ENCODE measurements at regions not wholly inside any gene's neighbourhood (a gene's known extent, or its start where the extent isn't known, plus 50 kb on each side); places are given as distances from the start of the nearest gene placed in this dataset.

DNA sequence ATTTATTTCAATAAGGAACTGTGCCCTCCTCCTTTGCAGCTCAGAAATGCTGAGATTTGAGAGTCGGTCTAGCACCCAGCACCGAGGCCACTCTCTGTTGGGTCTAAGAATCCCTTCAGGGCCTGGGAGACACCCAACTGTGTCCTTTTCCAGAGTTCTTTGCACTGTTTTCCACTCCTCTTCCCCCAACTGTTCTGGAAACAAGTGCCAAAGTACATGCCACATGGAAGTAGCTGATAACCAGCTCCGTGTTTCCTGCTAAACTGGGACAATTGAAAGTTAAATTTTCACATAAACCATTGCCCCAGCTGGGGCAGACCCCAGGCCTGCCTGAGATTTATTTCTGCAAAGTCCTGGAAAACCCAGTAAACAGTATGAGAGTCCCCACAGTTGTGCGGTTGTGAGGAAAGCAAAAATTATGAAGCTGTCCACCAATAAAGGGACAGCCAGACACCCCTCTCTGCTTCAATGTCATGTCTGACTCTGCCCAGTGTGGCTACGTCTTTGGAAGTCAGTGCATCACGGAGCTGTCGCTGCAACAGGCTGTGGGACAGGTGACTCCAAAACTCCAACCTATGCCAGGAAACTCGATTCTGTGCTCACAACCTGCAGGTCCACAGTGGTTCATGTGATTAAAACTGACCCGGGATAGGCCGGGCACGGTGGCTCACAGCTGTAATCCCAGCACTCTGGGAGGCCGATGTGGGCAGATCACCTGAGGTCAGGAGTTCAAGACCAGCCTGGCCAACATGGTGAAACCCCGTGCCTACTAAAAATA is 178.0 kb upstream of the AFDN start:
- no peak for DNase-seq
- Histone ChIP-seq H3K36me3 (ENCODE audit: control insufficient read depth in 4 of 4, insufficient read depth in 4 of 4, low read length in 3 of 4) (no peaks in the 10 kb centered on the region), H3K4me1 (ENCODE audit: control extremely low read depth in 1 of 4, control insufficient read depth in 4 of 4, insufficient read depth in 4 of 4, low read length in 3 of 4) (peaks cover 0 to 39% (median 23%) of the 10 kb centered on the region in 4 experiments), H3K9me3 (ENCODE audit: control extremely low read depth in 1 of 5, control insufficient read depth in 4 of 5, insufficient read depth in 2 of 5, low read depth in 1 of 5, low read length in 4 of 5) (peaks cover 0 to 9% (median 4%) of the 10 kb centered on the region in 5 experiments), H3K27me3 (replicated peaks in 2 of 5; ENCODE audit: control insufficient read depth in 4 of 5, insufficient read depth in 5 of 5, low read length in 4 of 5) (peaks cover 0 to 4% (median 0%) of the 10 kb centered on the region in 5 experiments), H3K4me3 (ENCODE audit: control insufficient read depth in 1 of 7, extremely low read depth in 1 of 7, insufficient read depth in 4 of 7, low read depth in 2 of 7, low read length in 6 of 7) (no peak overlapping the region), H3K27ac (ENCODE audit: insufficient read depth in 1 of 2, low read depth in 1 of 2, low read length in 2 of 2, poor library complexity in 1 of 2, severe bottlenecking in 2 of 2) (no peak overlapping the region)
- POLR2A ChIA-PET, result no interaction called here
- WGBS (ENCODE audit: insufficient coverage), result 95% methylated on average over 13 of the region's 13 CpGs
- CTCF ChIA-PET, result interaction anchor here (1.3 kb wide), 2 partner anchors 69 to 80 kb away, joined by 3 read pairs; no protein-coding TSS in a partner anchor

DNA sequence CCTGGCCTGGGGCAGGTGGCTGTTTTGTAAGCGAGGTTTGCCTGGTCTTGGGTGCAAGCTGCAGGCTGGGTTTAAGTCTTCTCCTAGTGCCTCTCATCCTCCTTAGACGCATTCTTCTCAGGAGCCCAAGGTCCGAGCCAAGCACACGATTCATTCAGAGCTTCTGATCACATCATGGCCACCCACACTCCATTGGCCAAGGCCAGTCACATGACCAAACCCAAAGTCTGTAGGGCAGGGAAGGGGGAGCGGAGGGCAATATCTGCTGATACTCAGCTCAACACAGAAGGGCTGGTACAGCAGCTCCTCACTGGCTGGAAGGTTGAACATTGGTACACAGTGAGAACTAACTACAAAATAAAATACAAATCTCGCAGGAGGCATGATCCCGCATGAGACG is 177.2 kb upstream of the AFDN start:
- peaks cover 0 to 9% (median 5%) of the 10 kb centered on the region in 5 experiments for H3K9me3 ChIP-seq (ENCODE audit: control extremely low read depth in 1 of 5, control insufficient read depth in 4 of 5, insufficient read depth in 2 of 5, low read depth in 1 of 5, low read length in 4 of 5)
- peaks cover 0 to 37% (median 22%) of the 10 kb centered on the region in 4 experiments for H3K4me1 ChIP-seq (ENCODE audit: control extremely low read depth in 1 of 4, control insufficient read depth in 4 of 4, insufficient read depth in 4 of 4, low read length in 3 of 4)
- H3K27me3 ChIP-seq (replicated peaks in 2 of 5; ENCODE audit: control insufficient read depth in 4 of 5, insufficient read depth in 5 of 5, low read length in 4 of 5), result peaks cover 0 to 4% (median 0%) of the 10 kb centered on the region in 5 experiments
- DNase-seq, result no peak
- H3K27ac ChIP-seq (ENCODE audit: insufficient read depth in 1 of 2, low read depth in 1 of 2, low read length in 2 of 2, poor library complexity in 1 of 2, severe bottlenecking in 2 of 2), result no peak overlapping the region
- ChIA-PET POLR2A (no interaction called here), CTCF (no interaction called here)
- no peaks in the 10 kb centered on the region for H3K36me3 ChIP-seq (ENCODE audit: control insufficient read depth in 4 of 4, insufficient read depth in 4 of 4, low read length in 3 of 4)
- H3K4me3 ChIP-seq (ENCODE audit: control insufficient read depth in 1 of 7, extremely low read depth in 1 of 7, insufficient read depth in 4 of 7, low read depth in 2 of 7, low read length in 6 of 7), result no peak overlapping the region
- 100% methylated on average over 1 of the region's 8 CpGs for WGBS (ENCODE audit: insufficient coverage)

DNA sequence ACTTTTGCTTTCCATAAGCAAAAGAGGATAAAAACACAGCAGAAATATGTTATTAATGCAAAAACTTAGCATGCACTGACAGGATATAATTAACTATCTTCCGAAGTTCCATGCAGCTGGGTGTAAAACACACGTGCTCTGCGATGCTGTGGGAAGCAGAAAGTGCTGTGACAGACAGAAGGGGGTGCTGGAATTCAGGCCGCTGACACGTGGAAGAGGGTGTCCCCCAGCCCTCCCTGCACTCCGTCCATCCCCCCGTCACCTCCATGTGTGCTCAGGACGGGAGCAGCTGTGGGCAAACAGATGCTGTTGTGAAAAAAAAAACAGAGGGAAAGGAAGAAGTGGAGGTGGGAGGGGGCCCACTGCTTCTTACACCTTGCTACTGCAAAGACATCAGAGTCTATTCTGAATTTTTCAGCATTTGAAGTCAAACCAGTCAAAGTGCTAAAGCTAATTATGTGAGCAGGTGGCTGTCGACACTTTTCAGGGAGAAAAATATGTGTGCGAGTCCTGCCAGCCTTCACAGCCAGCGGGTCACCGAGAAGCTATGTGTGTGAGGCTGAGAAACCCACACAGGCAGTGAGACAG is 175.9 kb upstream of the AFDN start:
- WGBS (ENCODE audit: insufficient coverage), result 73% methylated on average over 7 of the region's 12 CpGs
- H3K27me3 ChIP-seq (replicated peaks in 2 of 5; ENCODE audit: control insufficient read depth in 4 of 5, insufficient read depth in 5 of 5, low read length in 4 of 5), result peaks cover 0 to 4% (median 0%) of the 10 kb centered on the region in 5 experiments
- H3K4me3 ChIP-seq (ENCODE audit: control insufficient read depth in 1 of 7, extremely low read depth in 1 of 7, insufficient read depth in 4 of 7, low read depth in 2 of 7, low read length in 6 of 7), result no peak overlapping the region
- CTCF ChIA-PET, result no interaction called here
- DNase-seq, result no peak
- H3K9me3 ChIP-seq (ENCODE audit: control extremely low read depth in 1 of 5, control insufficient read depth in 4 of 5, insufficient read depth in 2 of 5, low read depth in 1 of 5, low read length in 4 of 5), result peaks cover 0 to 9% (median 5%) of the 10 kb centered on the region in 5 experiments
- H3K4me1 ChIP-seq (ENCODE audit: control extremely low read depth in 1 of 4, control insufficient read depth in 4 of 4, insufficient read depth in 4 of 4, low read length in 3 of 4), result peaks cover 0 to 23% (median 11%) of the 10 kb centered on the region in 4 experiments
- no peaks in the 10 kb centered on the region for H3K36me3 ChIP-seq (ENCODE audit: control insufficient read depth in 4 of 4, insufficient read depth in 4 of 4, low read length in 3 of 4)
- no peak overlapping the region for H3K27ac ChIP-seq (ENCODE audit: insufficient read depth in 1 of 2, low read depth in 1 of 2, low read length in 2 of 2, poor library complexity in 1 of 2, severe bottlenecking in 2 of 2)
- POLR2A ChIA-PET, result no interaction called here

DNA sequence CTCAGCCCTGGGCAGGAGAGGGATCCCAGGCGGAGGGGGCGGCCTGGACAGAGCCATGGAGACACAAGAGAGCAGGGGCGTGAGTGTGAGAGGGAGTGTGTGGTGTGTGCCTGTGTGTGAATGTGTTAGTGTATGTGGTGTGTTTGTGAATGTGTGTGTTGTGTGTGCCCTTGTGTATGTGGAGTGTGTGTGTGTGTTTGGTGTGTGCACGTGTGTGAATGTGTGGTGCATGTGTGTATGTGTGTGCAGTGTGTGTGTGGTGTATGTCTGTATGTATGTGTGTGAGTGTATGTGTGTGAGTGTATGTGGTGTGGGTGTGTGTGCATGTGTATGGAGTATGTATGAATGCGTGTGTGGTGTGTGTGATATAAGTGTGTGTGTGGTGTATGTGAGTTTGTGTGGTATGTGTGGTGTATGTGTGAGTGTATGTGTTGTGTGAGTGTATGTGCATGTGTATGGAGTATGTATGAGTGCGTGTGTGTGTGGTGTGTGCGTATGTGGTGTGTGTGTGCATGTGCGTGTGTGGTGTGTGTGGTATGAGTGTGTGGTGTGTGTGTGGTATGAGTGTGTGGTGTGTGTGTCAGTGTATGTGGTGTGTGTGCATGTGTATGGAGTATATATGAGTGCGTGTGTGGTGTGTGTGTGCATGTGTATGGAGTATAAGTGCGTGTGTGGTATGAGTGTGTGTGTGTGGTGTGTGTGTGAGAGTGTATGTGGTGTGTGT is 175.2 kb upstream of the AFDN start:
- H3K4me1 ChIP-seq (ENCODE audit: control extremely low read depth in 1 of 4, control insufficient read depth in 4 of 4, insufficient read depth in 4 of 4, low read length in 3 of 4), result peaks cover 0 to 21% (median 11%) of the 10 kb centered on the region in 4 experiments
- no peak overlapping the region for H3K27ac ChIP-seq (ENCODE audit: insufficient read depth in 1 of 2, low read depth in 1 of 2, low read length in 2 of 2, poor library complexity in 1 of 2, severe bottlenecking in 2 of 2)
- 92% methylated on average over 9 of the region's 10 CpGs for WGBS (ENCODE audit: insufficient coverage)
- no peaks in the 10 kb centered on the region for H3K36me3 ChIP-seq (ENCODE audit: control insufficient read depth in 4 of 4, insufficient read depth in 4 of 4, low read length in 3 of 4)
- H3K27me3 ChIP-seq (replicated peaks in 2 of 5; ENCODE audit: control insufficient read depth in 4 of 5, insufficient read depth in 5 of 5, low read length in 4 of 5), result peaks cover 0 to 4% (median 0%) of the 10 kb centered on the region in 5 experiments
- peak in 1 of 3 donors; percentile 7 for DNase-seq
- ChIA-PET POLR2A (no interaction called here), CTCF (no interaction called here)
- H3K4me3 ChIP-seq (ENCODE audit: control insufficient read depth in 1 of 7, extremely low read depth in 1 of 7, insufficient read depth in 4 of 7, low read depth in 2 of 7, low read length in 6 of 7), result no peak overlapping the region
- peaks cover 0 to 9% (median 5%) of the 10 kb centered on the region in 5 experiments for H3K9me3 ChIP-seq (ENCODE audit: control extremely low read depth in 1 of 5, control insufficient read depth in 4 of 5, insufficient read depth in 2 of 5, low read depth in 1 of 5, low read length in 4 of 5)

DNA sequence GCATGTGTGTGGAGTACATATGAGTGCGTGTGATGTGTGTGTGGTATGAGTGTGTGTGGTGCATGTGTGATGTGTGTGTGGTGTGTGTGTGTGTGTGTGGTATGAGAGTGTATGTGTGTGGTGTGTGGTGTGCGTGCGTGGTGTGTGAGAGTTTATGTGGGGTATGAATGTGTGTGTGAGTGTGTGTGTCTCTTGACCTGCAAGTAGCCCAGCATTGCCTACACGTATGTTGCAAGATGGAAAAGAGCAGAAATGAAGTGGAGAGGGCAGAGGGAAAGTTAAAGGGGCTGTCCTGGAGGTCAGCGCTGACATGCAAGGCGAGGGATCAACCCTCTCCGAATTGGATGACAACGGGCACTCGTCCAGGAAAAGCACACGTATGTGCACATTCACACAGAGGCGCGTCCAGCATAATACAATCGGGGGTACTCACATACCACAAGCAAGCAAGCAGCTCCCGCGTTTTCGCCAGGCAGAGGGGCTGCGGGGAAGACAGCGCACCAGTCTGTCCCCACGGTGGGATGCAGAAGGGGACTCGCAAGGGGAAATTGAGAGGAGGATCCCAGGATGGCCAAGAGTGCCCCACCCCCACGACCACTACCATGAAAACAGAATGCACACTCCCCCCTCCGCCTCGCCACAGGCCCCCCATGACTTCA is 174.5 kb upstream of the AFDN start:
- CTCF ChIA-PET, result no interaction called here
- POLR2A ChIA-PET, result no interaction called here
- Histone ChIP-seq H3K4me1 (ENCODE audit: control extremely low read depth in 1 of 4, control insufficient read depth in 4 of 4, insufficient read depth in 4 of 4, low read length in 3 of 4) (peaks cover 0 to 16% (median 10%) of the 10 kb centered on the region in 4 experiments), H3K27ac (ENCODE audit: insufficient read depth in 1 of 2, low read depth in 1 of 2, low read length in 2 of 2, poor library complexity in 1 of 2, severe bottlenecking in 2 of 2) (no peak overlapping the region), H3K27me3 (replicated peaks in 2 of 5; ENCODE audit: control insufficient read depth in 4 of 5, insufficient read depth in 5 of 5, low read length in 4 of 5) (peaks cover 0 to 4% (median 0%) of the 10 kb centered on the region in 5 experiments), H3K36me3 (ENCODE audit: control insufficient read depth in 4 of 4, insufficient read depth in 4 of 4, low read length in 3 of 4) (no peaks in the 10 kb centered on the region), H3K4me3 (ENCODE audit: control insufficient read depth in 1 of 7, extremely low read depth in 1 of 7, insufficient read depth in 4 of 7, low read depth in 2 of 7, low read length in 6 of 7) (peak overlapping the region in 1 of 7 experiments; percentile 23), H3K9me3 (ENCODE audit: control extremely low read depth in 1 of 5, control insufficient read depth in 4 of 5, insufficient read depth in 2 of 5, low read depth in 1 of 5, low read length in 4 of 5) (peaks cover 0 to 9% (median 5%) of the 10 kb centered on the region in 5 experiments)
- DNase-seq, result no peak
- WGBS (ENCODE audit: insufficient coverage), result 75% methylated on average over 20 of the region's 23 CpGs

DNA sequence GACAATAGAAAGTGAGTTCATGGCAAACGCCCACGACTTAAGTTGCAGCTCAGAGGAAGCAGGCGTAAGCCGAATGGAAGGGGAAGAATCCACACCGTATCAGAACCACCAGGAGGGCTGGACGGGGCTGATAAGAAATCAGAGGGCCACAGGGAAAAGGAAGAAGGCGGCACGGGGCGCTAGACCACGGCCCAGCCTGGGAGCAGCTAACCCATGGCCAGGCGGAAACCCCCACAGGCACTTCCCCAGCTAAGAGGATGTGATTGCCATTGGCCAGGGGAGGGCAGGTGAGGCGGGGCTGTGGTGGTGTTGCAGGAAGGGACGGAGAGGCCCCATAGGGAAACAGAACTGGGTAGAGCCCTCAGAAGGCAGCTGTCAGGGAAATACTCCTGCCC is 174.0 kb upstream of the AFDN start:
- H3K4me1 ChIP-seq (ENCODE audit: control extremely low read depth in 1 of 4, control insufficient read depth in 4 of 4, insufficient read depth in 4 of 4, low read length in 3 of 4), result peaks cover 0 to 11% (median 5%) of the 10 kb centered on the region in 4 experiments

More for the DNA sequence above, 174.0 kb upstream of the AFDN start:
- peak; percentile 69 to 89 (median 88) for DNase-seq
- H3K36me3 ChIP-seq (ENCODE audit: control insufficient read depth in 4 of 4, insufficient read depth in 4 of 4, low read length in 3 of 4), result no peaks in the 10 kb centered on the region
- peaks cover 0 to 4% (median 0%) of the 10 kb centered on the region in 5 experiments for H3K27me3 ChIP-seq (replicated peaks in 2 of 5; ENCODE audit: control insufficient read depth in 4 of 5, insufficient read depth in 5 of 5, low read length in 4 of 5)
- 0% methylated on average over 5 of the region's 13 CpGs for WGBS (ENCODE audit: insufficient coverage)
- no peak overlapping the region for H3K27ac ChIP-seq (ENCODE audit: insufficient read depth in 1 of 2, low read depth in 1 of 2, low read length in 2 of 2, poor library complexity in 1 of 2, severe bottlenecking in 2 of 2)
- CTCF ChIA-PET, result no interaction called here
- POLR2A ChIA-PET, result no interaction called here
- peaks cover 0 to 11% (median 5%) of the 10 kb centered on the region in 5 experiments for H3K9me3 ChIP-seq (ENCODE audit: control extremely low read depth in 1 of 5, control insufficient read depth in 4 of 5, insufficient read depth in 2 of 5, low read depth in 1 of 5, low read length in 4 of 5)
- H3K4me3 ChIP-seq (ENCODE audit: control insufficient read depth in 1 of 7, extremely low read depth in 1 of 7, insufficient read depth in 4 of 7, low read depth in 2 of 7, low read length in 6 of 7), result no peak overlapping the region

Data from common myeloid progenitor, CD34-positive (primary cell).